HFFc6 (cell line): ENCODE measurements at regions not wholly inside any gene's neighbourhood (a gene's known extent, or its start where the extent isn't known, plus 50 kb on each side); places are given as distances from the start of the nearest gene placed in this dataset.
"Not testable (repeated sequence)": the region's sequence is repeated elsewhere in the genome, so short reads cannot be mapped to it uniquely, and the experiment has no call there.

ENCODE experiments used
- DNase-seq: peaks from one replicate; pipeline ENCODE4 v3.0.0-alpha.2; 2018
- H3K27ac Mint-ChIP-seq: 2 replicates; pipeline ENCODE4 v1.8.0; 2020; ENCODE audit warnings: mild to moderate bottlenecking, mixed read lengths
- H3K27me3 Mint-ChIP-seq: 2 replicates; pipeline ENCODE4 v1.8.0; 2021; ENCODE audit warnings: mild to moderate bottlenecking, moderate library complexity, mixed read lengths; ENCODE audit not compliant: insufficient read depth
- H3K36me3 Mint-ChIP-seq: 2 replicates; pipeline ENCODE4 v1.8.0; 2021; ENCODE audit warnings: low read depth, mixed read lengths
- H3K4me1 Mint-ChIP-seq: 2 replicates; pipeline ENCODE4 v1.8.0; 2020; ENCODE audit warnings: low read depth, mixed read lengths
- H3K4me3 Mint-ChIP-seq: 2 replicates; pipeline ENCODE4 v1.8.0; 2020; ENCODE audit warnings: mild to moderate bottlenecking, moderate library complexity, mixed read lengths
- H3K9me3 Mint-ChIP-seq: 2 replicates; pipeline ENCODE4 v1.8.0; 2020; ENCODE audit warnings: mild to moderate bottlenecking, mixed read lengths
- TF ChIP-seq, protein P1 (sequence below): fragments of 200-600 bp; sonication (generic); IDR thresholded peaks from 2 replicates; pipeline ENCODE4 v1.5.0; 2021; ENCODE audit warnings: antibody characterized with exemption, mild to moderate bottlenecking

- H3K4me3 Mint-ChIP-seq, result no peak overlapping the region
- no peak for DNase-seq
- TF ChIP-seq, protein P1, sequence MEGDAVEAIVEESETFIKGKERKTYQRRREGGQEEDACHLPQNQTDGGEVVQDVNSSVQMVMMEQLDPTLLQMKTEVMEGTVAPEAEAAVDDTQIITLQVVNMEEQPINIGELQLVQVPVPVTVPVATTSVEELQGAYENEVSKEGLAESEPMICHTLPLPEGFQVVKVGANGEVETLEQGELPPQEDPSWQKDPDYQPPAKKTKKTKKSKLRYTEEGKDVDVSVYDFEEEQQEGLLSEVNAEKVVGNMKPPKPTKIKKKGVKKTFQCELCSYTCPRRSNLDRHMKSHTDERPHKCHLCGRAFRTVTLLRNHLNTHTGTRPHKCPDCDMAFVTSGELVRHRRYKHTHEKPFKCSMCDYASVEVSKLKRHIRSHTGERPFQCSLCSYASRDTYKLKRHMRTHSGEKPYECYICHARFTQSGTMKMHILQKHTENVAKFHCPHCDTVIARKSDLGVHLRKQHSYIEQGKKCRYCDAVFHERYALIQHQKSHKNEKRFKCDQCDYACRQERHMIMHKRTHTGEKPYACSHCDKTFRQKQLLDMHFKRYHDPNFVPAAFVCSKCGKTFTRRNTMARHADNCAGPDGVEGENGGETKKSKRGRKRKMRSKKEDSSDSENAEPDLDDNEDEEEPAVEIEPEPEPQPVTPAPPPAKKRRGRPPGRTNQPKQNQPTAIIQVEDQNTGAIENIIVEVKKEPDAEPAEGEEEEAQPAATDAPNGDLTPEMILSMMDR, result no peak
- H3K27ac Mint-ChIP-seq, result no peak overlapping the region
- H3K9me3 Mint-ChIP-seq, result peaks cover 53% of the 10 kb centered on the region
- no peaks in the 10 kb centered on the region for H3K36me3 Mint-ChIP-seq
- no peaks in the 10 kb centered on the region for H3K4me1 Mint-ChIP-seq
- no peaks in the 10 kb centered on the region for H3K27me3 Mint-ChIP-seq
Observed at GRCh38 chr11:134955281-134955680, 543.2 kb upstream of the B3GAT1 start.

GRCh38 chr11:134954456-134954855 is 542.4 kb upstream of the B3GAT1 start:
- not testable (repeated sequence) for H3K27me3 Mint-ChIP-seq, H3K4me1 Mint-ChIP-seq
- H3K9me3 Mint-ChIP-seq, result peaks cover 45% of the 10 kb centered on the region

GRCh38 chr11:134953417-134953970 is 541.5 kb upstream of the B3GAT1 start:
- not testable (repeated sequence) for H3K27me3 Mint-ChIP-seq, H3K4me1 Mint-ChIP-seq, H3K4me3 Mint-ChIP-seq, H3K36me3 Mint-ChIP-seq, H3K27ac Mint-ChIP-seq, DNase-seq
- H3K9me3 Mint-ChIP-seq, result peaks cover 43% of the 10 kb centered on the region

More at GRCh38 chr11:134954456-134954855, 542.4 kb upstream of the B3GAT1 start:
- H3K4me3 Mint-ChIP-seq, DNase-seq, H3K36me3 Mint-ChIP-seq, H3K27ac Mint-ChIP-seq: not testable (repeated sequence)

DNA sequence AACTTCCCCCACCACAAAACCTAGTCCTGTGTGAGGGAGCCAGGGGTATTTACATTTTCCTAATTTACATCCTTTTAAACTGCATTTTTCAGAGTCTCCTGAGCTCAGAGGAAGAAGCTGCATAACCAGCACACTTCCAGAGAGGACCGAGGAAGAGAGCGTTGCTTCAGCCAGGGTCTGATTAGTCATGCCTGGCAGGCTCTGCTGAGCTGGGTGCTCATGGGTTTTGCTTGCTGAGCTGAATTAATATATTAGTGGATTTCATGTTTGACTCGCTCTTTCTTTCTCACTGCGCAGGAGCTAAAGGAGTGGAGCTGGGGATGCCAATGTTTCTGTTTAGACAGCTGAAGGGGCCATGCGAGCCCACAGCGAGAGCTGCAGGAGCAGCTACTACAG is 539.3 kb upstream of the B3GAT1 start:
- Mint-ChIP-seq H3K27ac (no peak overlapping the region), H3K36me3 (no peaks in the 10 kb centered on the region), H3K4me3 (no peak overlapping the region), H3K27me3 (no peaks in the 10 kb centered on the region), H3K9me3 (peaks cover 58% of the 10 kb centered on the region), H3K4me1 (no peaks in the 10 kb centered on the region)
- TF ChIP-seq, protein P1, result no peak
- peak; percentile 3 for DNase-seq

- Mint-ChIP-seq H3K9me3 (peaks cover 53% of the 10 kb centered on the region), H3K36me3 (no peaks in the 10 kb centered on the region), H3K27ac (no peak overlapping the region), H3K4me1 (no peaks in the 10 kb centered on the region), H3K4me3 (no peak overlapping the region), H3K27me3 (no peaks in the 10 kb centered on the region)
- TF ChIP-seq, protein P1, result no peak
- DNase-seq, result no peak
Observed at GRCh38 chr11:134950692-134951304, 538.8 kb upstream of the B3GAT1 start.

DNA sequence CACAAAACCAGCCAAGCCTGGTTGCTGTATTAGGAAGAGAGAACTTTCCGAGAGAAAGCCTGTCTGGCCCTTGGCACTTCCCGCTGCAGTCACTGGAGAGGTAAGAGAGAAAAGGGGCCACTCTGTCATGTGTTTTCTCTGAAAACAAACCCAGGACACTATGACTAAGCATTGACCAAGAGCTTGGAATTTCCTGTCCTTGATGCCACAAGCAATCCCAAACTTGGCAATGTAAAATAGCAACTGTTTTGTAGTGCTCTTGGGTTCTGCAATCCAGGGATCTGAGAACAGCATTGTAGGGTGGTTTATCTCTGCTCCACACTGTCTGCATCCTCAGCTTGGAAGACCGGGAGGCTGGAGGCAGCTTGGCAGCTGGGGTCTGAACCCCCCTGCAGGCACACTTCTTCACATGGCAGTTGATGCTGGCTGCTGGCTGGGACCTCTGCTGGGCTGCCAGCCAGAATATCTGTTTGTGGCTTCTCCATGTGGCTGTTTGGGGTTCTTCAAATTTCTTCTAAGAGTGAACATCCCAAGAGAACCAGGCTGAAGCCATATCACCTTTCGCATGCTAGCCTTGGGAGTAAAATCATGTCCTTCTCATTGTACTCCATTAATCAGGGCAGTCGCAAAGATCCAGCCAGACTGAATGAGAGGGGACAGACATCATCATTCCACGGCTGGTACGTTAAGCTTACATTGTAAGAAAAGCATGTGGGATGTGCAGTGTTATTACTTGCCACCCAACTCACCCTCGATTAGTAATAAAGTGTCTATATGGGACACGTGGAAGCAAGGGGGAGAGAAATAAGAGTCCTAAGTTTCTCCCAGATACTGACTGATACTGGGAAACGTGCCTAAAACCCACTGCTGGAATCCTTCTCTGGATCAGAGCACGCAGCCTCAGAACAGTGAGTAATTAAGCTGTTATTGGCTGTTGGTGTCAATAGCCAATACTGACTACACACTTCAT is 537.4 kb upstream of the B3GAT1 start:
- Mint-ChIP-seq H3K4me1 (no peaks in the 10 kb centered on the region), H3K27me3 (peaks cover 1% of the 10 kb centered on the region; the same call in 1 of the 2 replicates), H3K4me3 (no peak overlapping the region), H3K36me3 (no peaks in the 10 kb centered on the region), H3K27ac (no peak overlapping the region), H3K9me3 (peaks cover 50% of the 10 kb centered on the region)
- TF ChIP-seq, protein P1, result no peak
- DNase-seq, result no peak
